A549 (cell line): ENCODE measurements at regions not wholly inside any gene's neighbourhood (a gene's known extent, or its start where the extent isn't known, plus 50 kb on each side); places are given as distances from the start of the nearest gene placed in this dataset.

Source experiments
- ATAC-seq, 2 experiments: fragments of 200-7000 bp in 1 of 2; fragments of >200 bp in 1 of 2; cut with Nextera tagmentation in 1 of 2; cut with Tn5 transposase in 1 of 2; 3 replicates each; pipeline versions ENCODE4 v1.8.0 to v1.9.1; 2018 to 2020; ENCODE audit warnings: mild to moderate bottlenecking in 1 of 2, moderate library complexity in 1 of 2
- CTCF ChIA-PET: fragments of 300-600 bp; sonication (Branson Sonifier 250); formaldehyde crosslinking; extraction: SDS; loops from one replicate; lab custom pipeline; 2021; ENCODE audit warnings: antibody characterized with exemption, inconsistent platforms; lab: Yijun Ruan, JAX
- POLR2A ChIA-PET: fragments of 350-600 bp; formaldehyde crosslinking; extraction: SDS; loops from one replicate; lab custom pipeline; 2021; ENCODE audit warnings: antibody characterized with exemption, inconsistent platforms; lab: Yijun Ruan, JAX
- DNase-seq, 2 experiments: peaks; one replicate each; pipeline versions ENCODE4 v3.0.0 to v3.0.0-alpha.2; 2011 to 2016; ENCODE audit warnings: low read depth in 1 of 2, low spot score in 1 of 2
- FAIRE-seq: peaks from 2 replicates; lab custom pipeline; 2011; peaks lifted over from hg19 to GRCh38; lab: Jason Lieb, UNC
- H3K27ac ChIP-seq, 2 experiments: fragments of >200 bp; sonication (Bioruptor Twin); formaldehyde crosslinking; 3 replicates each; pipeline ENCODE4 v1.5.1; 2016 to 2017
- H3K4me1 ChIP-seq: fragments of >200 bp; sonication (Bioruptor Twin); formaldehyde crosslinking; 3 replicates; pipeline ENCODE4 v1.6.1; 2016
- H3K4me2 ChIP-seq: fragments of >200 bp; sonication (Bioruptor Twin); formaldehyde crosslinking; 3 replicates; pipeline ENCODE4 v1.6.1; 2016
- H3K4me3 ChIP-seq: fragments of >200 bp; sonication (Bioruptor Twin); formaldehyde crosslinking; 3 replicates; pipeline ENCODE4 v1.5.1; 2016
- H3K9me3 ChIP-seq: fragments of >200 bp; sonication (Bioruptor Twin); formaldehyde crosslinking; 3 replicates; pipeline ENCODE4 v1.6.1; 2016
- ATOH8 ChIP-seq: fragments of 250-450 bp; sonication (Bioruptor Pico); IDR thresholded peaks from 2 replicates; pipeline ENCODE4 v1.5.0; 2020; ENCODE audit warnings: low read depth, mild to moderate bottlenecking, moderate library complexity
- CBX2 ChIP-seq: fragments of 200-600 bp; sonication (generic); IDR thresholded peaks from 2 replicates; pipeline ENCODE4 v1.6.1; 2016; ENCODE audit warnings: low read depth, mild to moderate bottlenecking, borderline replicate concordance
- CTCF ChIP-seq: fragments of >200 bp; sonication (Bioruptor Twin); formaldehyde crosslinking; IDR thresholded peaks from 3 replicates; pipeline ENCODE4 v1.5.1; 2016
- EHMT2 ChIP-seq: fragments of 200-600 bp; sonication (generic); IDR thresholded peaks from 2 replicates; pipeline ENCODE4 v1.6.1; 2016; ENCODE audit warnings: antibody characterized with exemption, low read depth, mild to moderate bottlenecking, moderate library complexity
- ELK1 ChIP-seq: fragments of 150-350 bp; IDR thresholded peaks from 2 replicates; pipeline ENCODE4 v1.6.1; 2014; ENCODE audit warnings: low read depth, mild to moderate bottlenecking, low read length
- EP300 ChIP-seq, 2 experiments: fragments of >200 bp; sonication (Bioruptor Twin); formaldehyde crosslinking; IDR thresholded peaks; 2 replicates in 1 of 2; 3 replicates in 1 of 2; pipeline ENCODE4 v1.6.1; 2016 to 2017
- FOSB ChIP-seq: fragments of 250-450 bp; sonication (Bioruptor Pico); IDR thresholded peaks from 2 replicates; pipeline ENCODE4 v1.5.0; 2020; ENCODE audit warnings: mild to moderate bottlenecking, moderate library complexity
- GATA3 ChIP-seq: IDR thresholded peaks from 2 replicates; pipeline ENCODE4 v1.6.1; 2012; ENCODE audit warnings: borderline replicate concordance
- HES2 ChIP-seq: fragments of >200 bp; sonication (Bioruptor Twin); formaldehyde crosslinking; IDR thresholded peaks from 2 replicates; pipeline ENCODE4 v1.6.1; 2016
- HEYL ChIP-seq: fragments of 250-450 bp; sonication (Bioruptor Pico); IDR thresholded peaks from 2 replicates; pipeline ENCODE4 v1.8.0; 2021; ENCODE audit warnings: mild to moderate bottlenecking, moderate library complexity
- HOXB13 ChIP-seq: fragments of 250-450 bp; sonication (Bioruptor Pico); IDR thresholded peaks from 2 replicates; pipeline ENCODE4 v1.5.0; 2020; ENCODE audit warnings: low read depth, mild to moderate bottlenecking, moderate library complexity
- KDM5A ChIP-seq: fragments of 200-600 bp; sonication (generic); IDR thresholded peaks from 2 replicates; pipeline ENCODE4 v1.6.1; 2016; ENCODE audit warnings: antibody characterized with exemption, mild to moderate bottlenecking
- MAZ ChIP-seq: fragments of 150-350 bp; IDR thresholded peaks from 2 replicates; pipeline ENCODE4 v1.6.1; 2014; ENCODE audit warnings: antibody characterized with exemption, low read depth, low read length, borderline replicate concordance
- MYC ChIP-seq: IDR thresholded peaks from 2 replicates; pipeline ENCODE4 v1.6.1; 2012; ENCODE audit warnings: mild to moderate bottlenecking, inconsistent platforms, low read length, improper control_type of control experiment, borderline replicate concordance
- NR3C1 ChIP-seq: fragments of >200 bp; sonication (Bioruptor Twin); formaldehyde crosslinking; IDR thresholded peaks from 3 replicates; pipeline ENCODE4 v1.6.1; 2017
- RAD21 ChIP-seq, 2 experiments: fragments of >200 bp in 1 of 2; sonication (Bioruptor Twin) in 1 of 2; formaldehyde crosslinking in 1 of 2; IDR thresholded peaks in 1 of 2; conservative IDR thresholded peaks in 1 of 2; 2 replicates in 1 of 2; 3 replicates in 1 of 2; pipeline ENCODE4 v1.6.1; 2012 to 2018; ENCODE audit warnings: inconsistent platforms in 1 of 2
- RNF2 ChIP-seq: fragments of 200-600 bp; sonication (generic); IDR thresholded peaks from 2 replicates; pipeline ENCODE4 v1.6.1; 2016; ENCODE audit warnings: low read depth, mild to moderate bottlenecking, antibody characterized with exemption, moderate library complexity, borderline replicate concordance
- SREBF2 ChIP-seq: fragments of 450-650 bp; IDR thresholded peaks from 2 replicates; pipeline ENCODE4 v1.6.1; 2014; ENCODE audit warnings: mild to moderate bottlenecking, moderate library complexity
- TP53 ChIP-seq: fragments of 250-450 bp; sonication (Bioruptor Pico); IDR thresholded peaks from 2 replicates; pipeline ENCODE4 v1.5.0; 2021; ENCODE audit warnings: mild to moderate bottlenecking, moderate library complexity
- USF2 ChIP-seq: fragments of 450-650 bp; IDR thresholded peaks from 2 replicates; pipeline ENCODE4 v1.6.1; 2014; ENCODE audit warnings: antibody characterized with exemption
- ZFP36 ChIP-seq: fragments of 450-650 bp; IDR thresholded peaks from 2 replicates; pipeline ENCODE4 v1.6.1; 2014; ENCODE audit warnings: borderline replicate concordance; ENCODE audit not compliant: partially characterized antibody
- ZSCAN20 ChIP-seq: fragments of 250-450 bp; sonication (Bioruptor Pico); IDR thresholded peaks from 2 replicates; pipeline ENCODE4 v1.8.0; 2022; ENCODE audit warnings: mild to moderate bottlenecking, moderate library complexity
- WGBS: methylation state at CpG from one replicate; pipeline ENCODE4 v1.1.6; 2017; ENCODE audit errors: missing lambda C conversion rate; 5-methylcytosine and 5-hydroxymethylcytosine counted together

- no peak overlapping the region for H3K4me2 ChIP-seq
- CTCF ChIA-PET: no interaction called here
- DNase-seq: no peak
- TF ChIP-seq MAZ (no peak), CTCF (no peak), ZSCAN20 (CRISPR knock-in tag) (no peak), ATOH8 (CRISPR knock-in tag) (no peak), EHMT2 (no peak), KDM5A (no peak), TP53 (CRISPR knock-in tag) (no peak), HEYL (CRISPR knock-in tag) (no peak), RNF2 (no peak), MYC (no peak), HES2 (no peak), FOSB (CRISPR knock-in tag) (no peak)
- TF ChIP-seq, all 56 proteins: peak for 0
- no peak overlapping the region for H3K4me3 ChIP-seq
- no peak for FAIRE-seq
- H3K4me1 ChIP-seq: no peaks in the 10 kb centered on the region
- no peak for ATAC-seq
- POLR2A ChIA-PET: no interaction called here
- no peaks in the 10 kb centered on the region for H3K9me3 ChIP-seq
- H3K27ac ChIP-seq: no peak overlapping the region
- WGBS: 89% methylated on average over 1 of the region's 1 CpG
Observed at GRCh38 chr13:80255946-80256345, 85.0 kb downstream of the SPRY2 start.

GRCh38 chr13:80251403-80251802 lies 89.5 kb downstream of the SPRY2 start:
- FAIRE-seq (no peak), ATAC-seq (no peak), DNase-seq (peak in 1 of 2 experiments; percentile 14)
- H3K4me3 ChIP-seq: no peak overlapping the region
- POLR2A ChIA-PET: no interaction called here
- no peak for TF ChIP-seq HES2
- TF ChIP-seq SREBF2: no peak
- TF ChIP-seq ZFP36: no peak
- no peak for TF ChIP-seq CBX2
- no peak for TF ChIP-seq ELK1
- TF ChIP-seq EP300 (IDR thresholded peaks at IDR 0.05): no peak
- TF ChIP-seq RAD21 (conservative IDR thresholded peaks at IDR 0.05 in 1 of 2, IDR thresholded peaks at IDR 0.05 in 1 of 2): no peak
- no peak for TF ChIP-seq USF2
- no peak for TF ChIP-seq EHMT2
- TF ChIP-seq GATA3: no peak
- TF ChIP-seq NR3C1: no peak
- no peak for TF ChIP-seq MYC
- TF ChIP-seq HOXB13 (CRISPR knock-in tag): no peak
- H3K9me3 ChIP-seq: no peaks in the 10 kb centered on the region
- no peaks in the 10 kb centered on the region for H3K4me1 ChIP-seq
- no peak overlapping the region for H3K27ac ChIP-seq
- H3K4me2 ChIP-seq: no peak overlapping the region
- CTCF ChIA-PET: no interaction called here
- 53% methylated on average over 2 of the region's 2 CpGs for WGBS
